ENCODE measurements at regions not wholly inside any gene's neighbourhood (a gene's known extent, or its start where the extent isn't known, plus 50 kb on each side); places are given as distances from the start of the nearest gene placed in this dataset.

DNA sequence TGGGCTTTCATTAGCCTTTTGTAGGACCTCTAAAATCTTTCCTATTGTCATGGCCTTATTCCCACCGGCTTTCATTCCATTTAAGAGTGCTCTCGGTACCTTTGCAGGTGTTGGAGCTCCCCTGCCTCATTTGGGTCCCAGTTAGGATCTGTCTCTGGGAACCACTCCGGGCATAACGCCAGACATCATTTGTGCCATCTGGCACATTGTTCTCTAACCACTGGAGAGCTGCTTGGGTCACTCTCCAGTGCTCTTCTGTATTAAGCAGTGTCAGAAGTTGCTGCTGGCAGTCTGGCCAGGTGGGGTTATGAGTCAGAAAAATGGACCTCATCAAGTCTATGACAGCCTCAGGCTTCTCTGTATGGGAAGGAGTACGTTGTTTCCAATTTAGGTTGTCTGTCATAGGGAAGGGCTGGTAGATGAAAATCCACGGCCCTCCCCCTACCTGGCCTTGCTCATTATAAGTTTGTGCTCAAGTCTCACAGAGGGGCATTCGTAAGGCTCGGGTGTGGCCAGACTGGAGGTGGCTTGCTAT is 62.9 kb upstream of the MOCS1 start:
- TF ChIP-seq, protein P1, sequence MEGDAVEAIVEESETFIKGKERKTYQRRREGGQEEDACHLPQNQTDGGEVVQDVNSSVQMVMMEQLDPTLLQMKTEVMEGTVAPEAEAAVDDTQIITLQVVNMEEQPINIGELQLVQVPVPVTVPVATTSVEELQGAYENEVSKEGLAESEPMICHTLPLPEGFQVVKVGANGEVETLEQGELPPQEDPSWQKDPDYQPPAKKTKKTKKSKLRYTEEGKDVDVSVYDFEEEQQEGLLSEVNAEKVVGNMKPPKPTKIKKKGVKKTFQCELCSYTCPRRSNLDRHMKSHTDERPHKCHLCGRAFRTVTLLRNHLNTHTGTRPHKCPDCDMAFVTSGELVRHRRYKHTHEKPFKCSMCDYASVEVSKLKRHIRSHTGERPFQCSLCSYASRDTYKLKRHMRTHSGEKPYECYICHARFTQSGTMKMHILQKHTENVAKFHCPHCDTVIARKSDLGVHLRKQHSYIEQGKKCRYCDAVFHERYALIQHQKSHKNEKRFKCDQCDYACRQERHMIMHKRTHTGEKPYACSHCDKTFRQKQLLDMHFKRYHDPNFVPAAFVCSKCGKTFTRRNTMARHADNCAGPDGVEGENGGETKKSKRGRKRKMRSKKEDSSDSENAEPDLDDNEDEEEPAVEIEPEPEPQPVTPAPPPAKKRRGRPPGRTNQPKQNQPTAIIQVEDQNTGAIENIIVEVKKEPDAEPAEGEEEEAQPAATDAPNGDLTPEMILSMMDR (IDR thresholded peaks at IDR 0.05) = no peak
- no peak for TF ChIP-seq POLR2AphosphoS5 (IDR thresholded peaks at IDR 0.05)
